ENCODE measurements at regions not wholly inside any gene's neighbourhood (a gene's known extent, or its start where the extent isn't known, plus 50 kb on each side); places are given as distances from the start of the nearest gene placed in this dataset.

- no peaks in the 10 kb centered on the region for H3K27me3 ChIP-seq (ENCODE audit: insufficient read depth, low read length, poor library complexity, severe bottlenecking)
- H2AFZ ChIP-seq (ENCODE audit: low read length), result no peak overlapping the region
- H3K79me2 ChIP-seq (ENCODE audit: insufficient read depth, low read length), result no peaks in the 10 kb centered on the region
- H3K9ac ChIP-seq (ENCODE audit: low read depth, low read length, poor library complexity, severe bottlenecking), result no peak overlapping the region
- H3K9me2 ChIP-seq (replicated peaks; ENCODE audit: low read depth, low read length), result no peaks in the 10 kb centered on the region
- H3K4me3 ChIP-seq (ENCODE audit: low read length, poor library complexity, severe bottlenecking), result no peak overlapping the region
- no peaks in the 10 kb centered on the region for H3K4me1 ChIP-seq (ENCODE audit: insufficient read depth, low read length, poor library complexity, severe bottlenecking)
- no peaks in the 10 kb centered on the region for H4K20me1 ChIP-seq (ENCODE audit: insufficient read depth, low read length, poor library complexity, severe bottlenecking)
- no peaks in the 10 kb centered on the region for H3K9me3 ChIP-seq (ENCODE audit: insufficient read depth, low read depth, low read length)
- H3K36me3 ChIP-seq (ENCODE audit: insufficient read depth, low read length), result no peaks in the 10 kb centered on the region
- TF ChIP-seq EZH2phosphoT487 (IDR thresholded peaks at IDR 0.05; ENCODE audit: borderline replicate concordance) (no peak), CTCF (conservative IDR thresholded peaks at IDR 0.05; ENCODE audit: low read length) (peak; percentile 47)
- no peak overlapping the region for H3K4me2 ChIP-seq (ENCODE audit: low read depth, low read length, poor library complexity, severe bottlenecking)
- H3F3A ChIP-seq (ENCODE audit: low read depth), result no peaks in the 10 kb centered on the region
Measured at GRCh38 chr1:118304722-118305359, 119.8 kb upstream of the SPAG17 start.

GRCh38 chr1:118303534-118303933 is 118.5 kb upstream of the SPAG17 start:
- Histone ChIP-seq H3K9ac (ENCODE audit: low read depth, low read length, poor library complexity, severe bottlenecking) (no peak overlapping the region), H3K4me2 (ENCODE audit: low read depth, low read length, poor library complexity, severe bottlenecking) (no peak overlapping the region), H3K4me1 (ENCODE audit: insufficient read depth, low read length, poor library complexity, severe bottlenecking) (no peaks in the 10 kb centered on the region), H4K20me1 (ENCODE audit: insufficient read depth, low read length, poor library complexity, severe bottlenecking) (no peaks in the 10 kb centered on the region), H3K9me2 (replicated peaks; ENCODE audit: low read depth, low read length) (no peaks in the 10 kb centered on the region), H3K4me3 (ENCODE audit: low read length, poor library complexity, severe bottlenecking) (no peak overlapping the region), H3K36me3 (ENCODE audit: insufficient read depth, low read length) (no peaks in the 10 kb centered on the region), H3K27me3 (ENCODE audit: insufficient read depth, low read length, poor library complexity, severe bottlenecking) (no peaks in the 10 kb centered on the region), H2AFZ (ENCODE audit: low read length) (no peak overlapping the region), H3K79me2 (ENCODE audit: insufficient read depth, low read length) (no peaks in the 10 kb centered on the region), H3F3A (ENCODE audit: low read depth) (no peaks in the 10 kb centered on the region), H3K9me3 (ENCODE audit: insufficient read depth, low read depth, low read length) (no peaks in the 10 kb centered on the region)
- TF ChIP-seq EZH2phosphoT487 (IDR thresholded peaks at IDR 0.05; ENCODE audit: borderline replicate concordance) (no peak), CTCF (conservative IDR thresholded peaks at IDR 0.05; ENCODE audit: low read length) (no peak)

GRCh38 chr1:118303064-118303463 is 118.0 kb upstream of the SPAG17 start:
- H3K4me1 ChIP-seq (ENCODE audit: insufficient read depth, low read length, poor library complexity, severe bottlenecking), result no peaks in the 10 kb centered on the region

More at GRCh38 chr1:118303064-118303463, 118.0 kb upstream of the SPAG17 start:
- Histone ChIP-seq H3K4me3 (ENCODE audit: low read length, poor library complexity, severe bottlenecking) (no peak overlapping the region), H3K36me3 (ENCODE audit: insufficient read depth, low read length) (no peaks in the 10 kb centered on the region), H4K20me1 (ENCODE audit: insufficient read depth, low read length, poor library complexity, severe bottlenecking) (no peaks in the 10 kb centered on the region), H3K4me2 (ENCODE audit: low read depth, low read length, poor library complexity, severe bottlenecking) (no peak overlapping the region), H3K79me2 (ENCODE audit: insufficient read depth, low read length) (no peaks in the 10 kb centered on the region), H3K9me2 (replicated peaks; ENCODE audit: low read depth, low read length) (no peaks in the 10 kb centered on the region), H3K9ac (ENCODE audit: low read depth, low read length, poor library complexity, severe bottlenecking) (no peak overlapping the region), H2AFZ (ENCODE audit: low read length) (no peak overlapping the region), H3F3A (ENCODE audit: low read depth) (no peaks in the 10 kb centered on the region), H3K27me3 (ENCODE audit: insufficient read depth, low read length, poor library complexity, severe bottlenecking) (no peaks in the 10 kb centered on the region), H3K9me3 (ENCODE audit: insufficient read depth, low read depth, low read length) (no peaks in the 10 kb centered on the region)
- TF ChIP-seq EZH2phosphoT487 (IDR thresholded peaks at IDR 0.05; ENCODE audit: borderline replicate concordance) (no peak), CTCF (conservative IDR thresholded peaks at IDR 0.05; ENCODE audit: low read length) (no peak)

All from Loucy (cell line).